ENCODE measurements at regions not wholly inside any gene's neighbourhood (a gene's known extent, or its start where the extent isn't known, plus 50 kb on each side); places are given as distances from the start of the nearest gene placed in this dataset.

DNA sequence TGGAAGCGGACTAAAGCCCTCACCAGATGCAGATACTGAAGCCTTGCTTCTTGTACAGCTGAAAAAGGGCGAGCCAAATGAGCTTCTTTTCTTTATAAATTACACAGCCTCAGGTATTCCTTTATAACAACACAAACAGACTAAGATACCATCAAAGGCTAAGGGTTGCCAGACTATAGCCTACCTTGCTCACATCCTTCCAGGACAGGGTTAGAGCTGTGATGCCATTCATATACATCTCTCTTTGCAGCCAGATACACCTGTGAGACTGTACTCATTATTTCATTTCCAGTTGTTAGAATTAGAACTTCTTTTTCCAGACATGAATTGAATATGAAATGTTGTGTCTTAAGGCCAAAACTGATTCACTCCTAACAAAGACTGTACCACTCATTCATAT, 262.8 kb upstream of the NR2F2 start:
- TF ChIP-seq, protein P1, sequence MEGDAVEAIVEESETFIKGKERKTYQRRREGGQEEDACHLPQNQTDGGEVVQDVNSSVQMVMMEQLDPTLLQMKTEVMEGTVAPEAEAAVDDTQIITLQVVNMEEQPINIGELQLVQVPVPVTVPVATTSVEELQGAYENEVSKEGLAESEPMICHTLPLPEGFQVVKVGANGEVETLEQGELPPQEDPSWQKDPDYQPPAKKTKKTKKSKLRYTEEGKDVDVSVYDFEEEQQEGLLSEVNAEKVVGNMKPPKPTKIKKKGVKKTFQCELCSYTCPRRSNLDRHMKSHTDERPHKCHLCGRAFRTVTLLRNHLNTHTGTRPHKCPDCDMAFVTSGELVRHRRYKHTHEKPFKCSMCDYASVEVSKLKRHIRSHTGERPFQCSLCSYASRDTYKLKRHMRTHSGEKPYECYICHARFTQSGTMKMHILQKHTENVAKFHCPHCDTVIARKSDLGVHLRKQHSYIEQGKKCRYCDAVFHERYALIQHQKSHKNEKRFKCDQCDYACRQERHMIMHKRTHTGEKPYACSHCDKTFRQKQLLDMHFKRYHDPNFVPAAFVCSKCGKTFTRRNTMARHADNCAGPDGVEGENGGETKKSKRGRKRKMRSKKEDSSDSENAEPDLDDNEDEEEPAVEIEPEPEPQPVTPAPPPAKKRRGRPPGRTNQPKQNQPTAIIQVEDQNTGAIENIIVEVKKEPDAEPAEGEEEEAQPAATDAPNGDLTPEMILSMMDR (IDR thresholded peaks at IDR 0.05; ENCODE audit: low read length), result no peak
- no peak for TF ChIP-seq EZH2 (IDR thresholded peaks at IDR 0.05; ENCODE audit: borderline replicate concordance, low read length)
